Esophagus muscularis mucosa (tissue), 4 donors: ENCODE measurements at regions not wholly inside any gene's neighbourhood (a gene's known extent, or its start where the extent isn't known, plus 50 kb on each side); places are given as distances from the start of the nearest gene placed in this dataset.
"Not testable (repeated sequence)": the region's sequence is repeated elsewhere in the genome, so short reads cannot be mapped to it uniquely, and the experiment has no call there.

Source experiments
- EP300 ChIP-seq: sonication (generic); formaldehyde crosslinking; IDR thresholded peaks from one replicate; pipeline ENCODE4 v1.6.1; 2017; ENCODE audit warnings: antibody characterized with exemption
- POLR2A ChIP-seq: fragments of 450-650 bp; IDR thresholded peaks from one replicate; pipeline ENCODE4 v1.6.1; 2017; ENCODE audit warnings: antibody characterized with exemption, moderate library complexity, mild to moderate bottlenecking, low read depth
- POLR2AphosphoS5 ChIP-seq, 2 donors: sonication (generic); formaldehyde crosslinking; IDR thresholded peaks; one replicate each; pipeline ENCODE4 v1.6.1; 2017; ENCODE audit warnings: antibody characterized with exemption in 2 of 2
- TF ChIP-seq, protein P1 (sequence below), 3 experiments: fragments of 200-600 bp in 2 of 3; fragments of 450-650 bp in 1 of 3; sonication (generic) in 2 of 3; IDR thresholded peaks; one replicate each; pipeline ENCODE4 v1.5.1; 2017 to 2019; ENCODE audit warnings: antibody characterized with exemption in 3 of 3, mild to moderate bottlenecking in 2 of 3, moderate library complexity in 1 of 3

DNA sequence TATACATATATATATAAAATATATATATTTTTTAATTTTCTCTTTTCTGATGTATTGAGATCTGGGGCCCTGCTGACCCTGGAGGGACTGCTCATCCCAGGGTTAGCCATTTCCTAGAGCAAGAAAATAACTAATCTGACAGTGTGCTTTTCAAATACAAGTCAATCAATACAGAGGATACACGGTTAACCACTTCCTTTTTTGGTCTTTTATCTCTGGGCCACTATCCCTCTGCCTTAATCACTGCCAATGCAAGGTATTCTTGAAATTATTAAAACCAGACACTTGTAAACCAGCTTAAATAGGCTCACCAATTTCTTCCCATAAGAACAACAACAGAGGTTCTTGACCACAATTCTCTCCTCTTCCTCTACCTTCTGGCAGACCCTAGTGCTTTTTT, 133.6 kb downstream of the SPIN4 start:
- TF ChIP-seq, protein P1, sequence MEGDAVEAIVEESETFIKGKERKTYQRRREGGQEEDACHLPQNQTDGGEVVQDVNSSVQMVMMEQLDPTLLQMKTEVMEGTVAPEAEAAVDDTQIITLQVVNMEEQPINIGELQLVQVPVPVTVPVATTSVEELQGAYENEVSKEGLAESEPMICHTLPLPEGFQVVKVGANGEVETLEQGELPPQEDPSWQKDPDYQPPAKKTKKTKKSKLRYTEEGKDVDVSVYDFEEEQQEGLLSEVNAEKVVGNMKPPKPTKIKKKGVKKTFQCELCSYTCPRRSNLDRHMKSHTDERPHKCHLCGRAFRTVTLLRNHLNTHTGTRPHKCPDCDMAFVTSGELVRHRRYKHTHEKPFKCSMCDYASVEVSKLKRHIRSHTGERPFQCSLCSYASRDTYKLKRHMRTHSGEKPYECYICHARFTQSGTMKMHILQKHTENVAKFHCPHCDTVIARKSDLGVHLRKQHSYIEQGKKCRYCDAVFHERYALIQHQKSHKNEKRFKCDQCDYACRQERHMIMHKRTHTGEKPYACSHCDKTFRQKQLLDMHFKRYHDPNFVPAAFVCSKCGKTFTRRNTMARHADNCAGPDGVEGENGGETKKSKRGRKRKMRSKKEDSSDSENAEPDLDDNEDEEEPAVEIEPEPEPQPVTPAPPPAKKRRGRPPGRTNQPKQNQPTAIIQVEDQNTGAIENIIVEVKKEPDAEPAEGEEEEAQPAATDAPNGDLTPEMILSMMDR (IDR thresholded peaks at IDR 0.05) = not testable (repeated sequence)
- not testable (repeated sequence) for TF ChIP-seq POLR2AphosphoS5 (IDR thresholded peaks at IDR 0.05); POLR2A; EP300
